ENCODE measurements at regions not wholly inside any gene's neighbourhood (a gene's known extent, or its start where the extent isn't known, plus 50 kb on each side); places are given as distances from the start of the nearest gene placed in this dataset.

- DNase-seq, result no peak
These were observed 185.9 kb upstream of the ZBTB20 start for GRCh38 chr3:115332998-115333397.

- no peak for DNase-seq
These were observed 189.7 kb upstream of the ZBTB20 start for GRCh38 chr3:115336836-115337235.

GRCh38 chr3:115340586-115340985 lies 193.5 kb upstream of the ZBTB20 start:
- DNase-seq, result no peak

- no peak for DNase-seq
These were observed 194.1 kb upstream of the ZBTB20 start for GRCh38 chr3:115341208-115341607.

GRCh38 chr3:115347737-115348136 lies 200.6 kb upstream of the ZBTB20 start:
- no peak for DNase-seq

- DNase-seq, result no peak
These were observed 201.3 kb upstream of the ZBTB20 start for GRCh38 chr3:115348412-115348811.

GRCh38 chr3:115348951-115349745 lies 202.1 kb upstream of the ZBTB20 start:
- DNase-seq, result no peak

GRCh38 chr3:115350606-115351005 lies 203.5 kb upstream of the ZBTB20 start:
- no peak for DNase-seq

GRCh38 chr3:115351193-115351592 lies 204.1 kb upstream of the ZBTB20 start:
- DNase-seq, result no peak

GRCh38 chr3:115354010-115354409 lies 206.9 kb upstream of the ZBTB20 start:
- DNase-seq, result no peak

- no peak for DNase-seq
These were observed 210.4 kb upstream of the ZBTB20 start for GRCh38 chr3:115357456-115357855.

- no peak for DNase-seq
These were observed 212.4 kb upstream of the ZBTB20 start for GRCh38 chr3:115359536-115359935.

GRCh38 chr3:115361806-115362205 lies 214.7 kb upstream of the ZBTB20 start:
- no peak for DNase-seq

GRCh38 chr3:115363071-115363470 lies 216.0 kb upstream of the ZBTB20 start:
- DNase-seq, result peak; percentile 68

- no peak for DNase-seq
These were observed 221.9 kb upstream of the ZBTB20 start for GRCh38 chr3:115369021-115369420.

GRCh38 chr3:115375362-115375761 lies 228.3 kb upstream of the ZBTB20 start:
- DNase-seq, result no peak

- DNase-seq, result no peak
These were observed 233.9 kb upstream of the ZBTB20 start for GRCh38 chr3:115380883-115381572.

GRCh38 chr3:115381573-115381912 lies 234.5 kb upstream of the ZBTB20 start:
- DNase-seq, result no peak

GRCh38 chr3:115381931-115382330 lies 234.8 kb upstream of the ZBTB20 start:
- no peak for DNase-seq

GRCh38 chr3:115384381-115384780 lies 237.3 kb upstream of the ZBTB20 start:
- DNase-seq, result no peak

GRCh38 chr3:115385774-115386730 lies 237.3 kb upstream of the GAP43 start:
- DNase-seq, result no peak

GRCh38 chr3:115388166-115388565 lies 235.1 kb upstream of the GAP43 start:
- no peak for DNase-seq

GRCh38 chr3:115388811-115389210 lies 234.5 kb upstream of the GAP43 start:
- no peak for DNase-seq
